NCI-H128 (cell line): ENCODE measurements at regions not wholly inside any gene's neighbourhood (a gene's known extent, or its start where the extent isn't known, plus 50 kb on each side); places are given as distances from the start of the nearest gene placed in this dataset.

Experiments
- DNase-seq: peaks from one replicate; lab custom pipeline; 2025; ENCODE audit not compliant: unreplicated experiment; lab: John Stamatoyannopoulos, UW

DNA sequence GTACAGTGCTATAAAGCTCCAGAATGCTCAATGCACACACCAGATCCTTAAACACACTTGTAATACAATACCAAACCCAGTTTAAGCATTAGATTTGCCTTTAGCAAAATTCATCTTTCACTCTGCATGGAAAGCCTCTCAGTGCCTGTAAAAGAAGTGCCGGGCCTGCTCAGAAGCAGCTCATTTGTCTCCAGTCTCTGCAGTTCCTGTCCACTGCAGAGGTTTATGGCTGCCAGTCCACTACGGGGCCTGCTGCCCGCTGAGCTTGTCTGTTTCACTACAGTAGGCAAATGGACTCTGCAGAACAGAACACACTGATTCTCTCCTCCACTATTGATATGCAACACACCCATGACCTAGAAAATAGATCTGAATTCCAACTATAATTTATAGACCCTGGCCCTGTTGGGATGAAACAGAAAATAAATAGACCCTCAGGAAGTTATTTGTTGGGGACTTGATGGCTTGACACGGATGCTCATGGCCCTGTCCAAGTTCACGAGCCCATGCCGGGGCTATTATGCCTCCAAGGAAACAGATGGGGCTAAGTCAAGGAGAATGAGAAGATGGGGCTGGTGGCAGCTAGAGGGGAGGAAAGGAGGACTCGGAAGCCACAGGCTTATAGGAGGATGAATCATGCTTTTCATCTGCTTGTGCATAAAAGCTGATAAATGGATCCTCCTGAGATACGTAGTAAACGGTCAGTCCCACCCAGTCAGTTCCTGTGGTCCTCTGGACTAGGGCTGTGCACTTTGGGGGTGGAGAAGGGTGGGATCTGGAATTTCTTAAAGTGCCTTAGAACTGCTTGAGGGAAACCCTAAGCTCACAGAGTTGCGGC, 416.8 kb upstream of the TENM4 start:
- no peak for DNase-seq

GRCh38 chr11:79852176-79852575, 411.3 kb upstream of the TENM4 start:
- no peak for DNase-seq

DNA sequence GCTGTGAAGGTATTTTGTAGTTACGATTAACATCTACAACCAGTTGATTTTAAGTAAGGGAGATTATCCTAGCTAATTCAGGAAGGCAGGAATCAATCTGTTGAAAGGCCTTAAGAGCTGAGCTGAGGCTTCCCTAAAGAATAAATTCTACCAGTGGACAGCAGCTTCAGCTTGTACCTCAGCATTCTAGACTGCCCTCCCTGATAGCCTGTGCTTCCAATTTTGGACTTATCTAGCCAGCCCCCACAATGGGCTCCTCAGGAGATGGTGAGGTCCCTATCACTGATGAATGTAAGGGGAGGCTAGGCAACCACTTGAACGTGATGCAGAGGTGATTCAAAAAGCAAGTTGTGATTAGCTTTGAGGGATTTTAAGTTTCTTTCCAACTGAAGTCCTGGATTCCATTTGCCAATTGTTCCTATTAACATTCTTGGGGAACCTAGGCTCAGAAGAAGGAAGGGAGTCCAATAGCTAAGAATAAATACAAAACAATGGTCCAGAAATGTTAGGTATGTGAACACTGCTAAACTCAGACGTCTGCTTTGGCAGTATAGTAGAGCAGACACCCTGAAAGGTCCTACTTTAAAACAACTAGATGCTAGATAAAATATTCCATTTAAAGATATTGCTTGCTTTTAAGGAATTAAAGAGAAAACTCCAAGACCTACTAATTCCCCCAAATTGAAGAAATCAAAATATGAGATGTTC, 404.3 kb upstream of the TENM4 start:
- DNase-seq, result no peak

- no peak for DNase-seq
These were observed 393.2 kb upstream of the TENM4 start for GRCh38 chr11:79834015-79834414.

GRCh38 chr11:79830446-79830845, 389.6 kb upstream of the TENM4 start:
- no peak for DNase-seq

DNA sequence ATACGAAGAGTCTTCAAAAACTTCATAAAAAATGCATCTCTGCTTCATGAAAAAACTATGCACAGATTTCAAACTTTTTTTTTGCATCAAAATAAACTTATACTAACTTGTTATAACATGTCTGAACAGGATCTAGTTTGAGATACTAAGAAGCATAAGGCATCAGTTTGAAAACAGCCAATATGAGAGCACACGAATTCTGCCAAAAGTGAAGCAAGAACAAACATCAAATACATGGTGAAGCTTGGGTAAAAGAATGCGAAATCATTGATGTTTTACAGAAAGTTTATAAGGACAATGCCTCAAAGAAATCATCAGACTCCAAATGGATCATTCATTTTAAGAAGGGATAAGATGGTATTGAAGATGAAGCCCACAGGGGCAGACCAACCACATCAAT, 389.1 kb upstream of the TENM4 start:
- no peak for DNase-seq

GRCh38 chr11:79822766-79823165, 381.9 kb upstream of the TENM4 start:
- DNase-seq, result no peak

DNA sequence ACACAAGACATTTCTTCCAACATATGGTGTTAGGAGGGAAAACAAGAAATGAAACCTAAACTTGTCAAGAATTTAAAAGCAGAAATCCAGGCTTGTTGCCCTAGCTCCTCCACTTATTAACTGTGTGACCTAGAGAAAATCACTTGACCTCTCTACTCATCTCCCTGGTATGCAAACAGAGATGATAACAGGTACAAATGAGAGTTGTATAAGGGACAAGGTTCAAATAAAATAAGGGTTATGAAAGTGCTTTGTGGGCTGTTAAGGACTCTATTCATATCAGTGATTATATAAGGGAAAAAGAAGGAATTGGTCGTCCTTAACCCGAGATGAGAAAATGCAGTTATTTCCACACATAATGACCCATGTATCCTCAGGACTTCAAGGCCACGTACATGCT, 372.7 kb upstream of the TENM4 start:
- DNase-seq, result no peak

DNA sequence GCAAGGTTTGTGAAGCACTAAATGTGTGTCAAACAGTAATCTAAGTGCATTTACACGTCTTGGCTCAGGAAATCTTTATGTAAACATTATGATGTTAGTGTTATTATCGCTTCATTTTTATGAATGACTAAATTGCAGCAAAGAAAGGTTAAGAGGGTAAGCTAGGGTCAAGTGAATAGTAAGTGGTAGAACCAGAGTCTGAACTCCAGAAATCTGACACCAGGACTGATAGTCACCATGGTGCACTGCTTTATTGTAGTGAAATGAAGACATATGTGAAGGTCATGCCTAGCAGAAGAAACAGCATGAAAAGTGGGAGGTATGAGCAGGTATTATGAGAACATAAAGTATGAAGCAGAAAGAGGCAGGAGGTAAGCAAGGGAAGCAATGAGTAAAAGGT, 368.7 kb upstream of the TENM4 start:
- no peak for DNase-seq

DNA sequence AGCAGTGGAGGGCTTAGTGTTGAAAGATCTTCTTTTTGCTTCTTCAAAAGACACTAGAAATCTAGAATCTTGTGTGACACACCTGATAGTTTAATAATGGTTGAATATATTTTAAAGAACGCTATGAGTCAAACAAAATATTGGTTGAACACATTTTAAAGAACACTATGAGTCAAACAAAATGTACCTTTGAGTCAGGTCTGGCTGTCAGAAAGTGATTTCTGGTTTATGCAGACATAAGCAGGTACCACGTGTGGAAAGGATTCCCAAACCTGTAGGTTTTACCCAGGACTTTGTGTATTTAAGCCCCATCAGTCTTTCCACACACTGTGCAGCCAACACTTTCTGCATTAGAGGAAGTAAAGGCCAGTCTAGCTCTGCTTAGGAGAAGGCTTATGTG, 366.7 kb upstream of the TENM4 start:
- DNase-seq, result no peak

DNA sequence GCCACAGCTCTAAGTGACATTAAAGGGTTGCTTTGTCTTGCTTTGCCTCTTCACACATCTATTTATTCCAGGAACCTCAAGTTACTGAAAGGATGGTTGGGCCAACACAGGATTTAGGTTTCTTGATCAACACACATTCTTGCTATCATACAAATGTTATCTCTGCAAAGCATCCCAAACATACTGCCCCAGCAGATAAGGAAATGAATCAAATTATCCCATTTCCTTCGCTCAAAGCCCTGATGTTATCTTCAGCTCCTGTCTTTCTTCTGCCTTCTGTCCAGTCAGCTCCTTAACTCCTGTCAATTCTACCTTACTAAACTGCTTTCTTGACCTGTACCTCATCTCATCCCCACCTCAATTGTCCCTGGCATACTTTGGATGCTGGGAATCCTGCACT, 355.9 kb upstream of the TENM4 start:
- DNase-seq, result no peak

GRCh38 chr11:79794484-79795393, 353.9 kb upstream of the TENM4 start:
- peak; percentile 52 for DNase-seq

- DNase-seq, result no peak
These were observed 353.2 kb upstream of the TENM4 start for GRCh38 chr11:79794057-79794456.

DNA sequence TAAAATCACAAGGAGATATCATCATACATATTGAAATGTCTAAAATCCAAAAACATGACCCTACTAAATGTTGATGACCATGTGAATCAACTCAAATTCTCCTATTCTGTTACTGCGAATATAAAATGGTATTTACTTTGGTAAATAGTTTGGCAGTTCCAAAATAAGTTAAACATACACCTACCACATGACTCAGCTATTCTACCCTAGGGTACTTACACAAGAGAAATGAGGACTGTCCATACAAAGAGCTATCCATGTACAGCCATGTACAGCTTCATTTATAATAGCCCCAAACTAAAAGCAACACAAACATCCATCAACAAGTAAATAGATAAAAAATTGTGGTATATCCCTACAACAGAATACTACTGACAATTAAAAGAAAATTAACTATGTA, 346.1 kb upstream of the TENM4 start:
- DNase-seq, result no peak

GRCh38 chr11:79783833-79784232, 343.0 kb upstream of the TENM4 start:
- DNase-seq, result no peak

GRCh38 chr11:79768343-79768742, 327.5 kb upstream of the TENM4 start:
- no peak for DNase-seq

DNA sequence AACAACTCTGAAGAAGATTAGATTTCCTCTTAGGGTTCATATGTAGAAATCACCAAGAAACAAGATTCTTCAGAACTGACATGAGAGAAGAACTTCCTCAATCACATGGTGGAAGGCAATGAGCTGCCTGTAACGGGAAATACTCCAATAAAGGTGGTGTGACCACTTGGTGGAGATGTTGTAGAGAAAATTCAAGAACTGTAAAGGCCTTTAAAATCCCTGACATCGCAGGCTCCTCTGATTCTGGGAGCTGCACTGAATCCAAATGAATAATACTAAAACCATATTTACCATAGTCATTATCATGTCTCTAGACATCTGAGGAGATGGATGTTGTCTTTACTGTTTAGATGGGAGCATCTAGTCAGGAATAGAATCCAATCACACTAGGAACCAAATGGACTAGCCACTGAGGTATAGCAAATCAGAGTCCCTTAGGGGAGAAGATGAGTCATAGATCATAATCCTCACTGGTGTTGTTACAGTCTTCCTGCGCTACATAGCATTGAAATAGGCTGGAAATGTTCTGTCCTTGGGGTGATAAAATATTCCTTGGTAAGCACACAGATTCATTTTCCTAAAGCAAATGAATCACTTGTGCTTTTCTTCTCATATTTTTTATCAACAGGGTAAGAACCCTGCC, 321.6 kb upstream of the TENM4 start:
- DNase-seq, result no peak

DNA sequence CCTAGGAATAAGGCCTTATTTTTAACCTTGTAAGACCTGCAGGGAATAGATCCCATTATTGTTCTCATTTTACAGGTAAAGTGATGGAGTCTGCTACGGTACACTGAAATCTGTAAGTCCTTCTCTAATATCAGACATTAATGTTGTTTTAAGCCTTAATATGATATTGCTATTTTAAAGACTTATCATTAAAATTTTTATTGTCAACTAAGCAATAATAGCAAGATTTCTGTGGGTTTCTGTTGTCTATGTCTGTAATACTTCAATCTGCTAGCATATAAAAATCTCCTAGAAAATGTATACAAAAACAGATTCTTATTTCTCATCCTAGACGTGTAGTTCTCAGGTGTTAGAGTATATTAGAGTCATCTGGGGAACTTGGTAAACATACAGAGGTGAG, 317.5 kb upstream of the TENM4 start:
- DNase-seq, result no peak

GRCh38 chr11:79747406-79747805, 306.6 kb upstream of the TENM4 start:
- DNase-seq, result no peak

DNA sequence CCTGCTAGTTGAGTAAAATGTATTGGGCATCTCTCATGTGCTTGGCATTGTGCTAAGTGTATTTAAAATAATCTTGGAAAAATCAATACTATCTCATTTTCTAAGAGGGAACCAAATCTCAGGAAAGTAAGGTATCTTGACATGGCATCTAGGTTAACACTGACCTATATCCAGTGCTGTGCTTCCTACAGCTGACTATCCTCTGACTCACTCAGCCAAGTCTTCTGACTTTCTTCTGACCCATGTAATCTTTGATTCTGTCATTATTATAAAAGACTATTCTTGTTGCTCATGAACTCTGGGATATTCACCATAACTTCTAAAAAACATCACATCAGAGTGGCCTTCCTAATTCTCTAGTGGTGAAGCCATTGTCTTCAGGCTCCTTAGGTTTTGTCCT, 304.1 kb upstream of the TENM4 start:
- DNase-seq, result no peak

GRCh38 chr11:79742176-79742575, 301.3 kb upstream of the TENM4 start:
- no peak for DNase-seq
